Activated naive CD4-positive, alpha-beta T cell treated with anti-CD3 and anti-CD28 coated beads for 36 hours (primary cell): ENCODE measurements at regions not wholly inside any gene's neighbourhood (a gene's known extent, or its start where the extent isn't known, plus 50 kb on each side); places are given as distances from the start of the nearest gene placed in this dataset.

Experiments used
- CTCF ChIA-PET: fragments of 350-600 bp; sonication (Branson Sonifier 250); formaldehyde crosslinking; loops from one replicate; lab custom pipeline; 2021; ENCODE audit warnings: antibody characterized with exemption; lab: Charles Lee
- DNase-seq: peaks from one replicate; pipeline ENCODE4 v3.0.0-alpha.2; 2020
- H3K27ac Mint-ChIP-seq: one replicate; pipeline ENCODE4 v1.8.0; 2021; ENCODE audit warnings: mild to moderate bottlenecking, mixed read lengths
- H3K27me3 Mint-ChIP-seq: one replicate; pipeline ENCODE4 v1.8.0; 2021; ENCODE audit warnings: low read depth, mixed read lengths
- H3K36me3 Mint-ChIP-seq: one replicate; pipeline ENCODE4 v1.8.0; 2021; ENCODE audit warnings: low read depth, mixed read lengths
- H3K4me1 Mint-ChIP-seq: one replicate; pipeline ENCODE4 v1.8.0; 2021; ENCODE audit warnings: low read depth, mixed read lengths
- H3K4me3 Mint-ChIP-seq: one replicate; pipeline ENCODE4 v1.8.0; 2021; ENCODE audit warnings: mild to moderate bottlenecking, moderate library complexity, mixed read lengths
- H3K9me3 Mint-ChIP-seq: one replicate; pipeline ENCODE4 v1.8.0; 2021; ENCODE audit warnings: mixed read lengths
- intact Hi-C: fragments of 100-400 bp; cut with micrococcal nuclease; formaldehyde crosslinking; loops from one replicate; pipeline ENCODE4 v1.15.1; 2023

- Mint-ChIP-seq H3K9me3 (peaks cover 3% of the 10 kb centered on the region), H3K4me3 (no peak overlapping the region), H3K27ac (no peak overlapping the region), H3K4me1 (no peaks in the 10 kb centered on the region), H3K27me3 (no peaks in the 10 kb centered on the region), H3K36me3 (no peaks in the 10 kb centered on the region)
- CTCF ChIA-PET = no interaction called here
- intact Hi-C loops = no loop called here
- DNase-seq = no peak
These were observed 50.2 kb upstream of the MME start for GRCh38 chr3:155029941-155030340.

- Mint-ChIP-seq H3K4me1 (no peaks in the 10 kb centered on the region), H3K4me3 (no peak overlapping the region), H3K9me3 (peaks cover 3% of the 10 kb centered on the region), H3K27ac (no peak overlapping the region), H3K27me3 (no peaks in the 10 kb centered on the region), H3K36me3 (no peaks in the 10 kb centered on the region)
- no peak for DNase-seq
- CTCF ChIA-PET = no interaction called here
- intact Hi-C loops = no loop called here
These were observed 53.0 kb upstream of the MME start for GRCh38 chr3:155026999-155027591.

DNA sequence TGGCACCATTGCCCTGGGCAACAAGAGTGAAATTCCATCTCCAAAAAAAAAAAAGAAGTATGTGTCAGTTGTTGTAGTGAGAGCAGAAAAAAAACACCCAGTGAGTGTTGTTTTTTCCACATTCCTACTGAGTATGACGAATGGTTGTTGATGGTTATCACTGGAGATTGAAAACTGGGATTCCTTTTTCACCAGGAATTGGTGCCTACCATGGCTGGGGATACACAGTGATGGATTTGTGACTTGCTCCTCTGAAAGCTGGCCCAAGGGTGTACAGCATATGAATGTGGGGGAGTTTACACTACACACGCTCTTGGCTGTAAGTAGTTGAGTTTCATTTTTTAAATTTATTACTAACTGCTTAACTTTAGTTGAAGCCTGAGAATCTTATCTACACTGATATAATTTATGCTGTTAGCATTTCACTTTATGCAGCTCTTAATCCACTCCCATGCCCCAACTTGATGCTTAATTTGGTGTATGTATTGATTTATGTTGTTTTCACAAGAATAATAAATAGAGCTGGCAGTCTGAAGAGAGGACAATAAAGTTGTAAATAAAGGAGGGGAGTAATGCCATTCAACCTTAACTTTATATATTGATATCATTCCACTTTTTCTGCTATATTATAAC is 56.0 kb upstream of the MME start:
- no peaks in the 10 kb centered on the region for H3K27me3 Mint-ChIP-seq
- H3K27ac Mint-ChIP-seq = no peak overlapping the region
- no peak for DNase-seq
- H3K9me3 Mint-ChIP-seq = peaks cover 3% of the 10 kb centered on the region
- no peak overlapping the region for H3K4me3 Mint-ChIP-seq
- no peaks in the 10 kb centered on the region for H3K4me1 Mint-ChIP-seq
- intact Hi-C loops = no loop called here
- CTCF ChIA-PET = no interaction called here
- H3K36me3 Mint-ChIP-seq = no peaks in the 10 kb centered on the region

GRCh38 chr3:155022896-155023295 is 57.2 kb upstream of the MME start:
- no peaks in the 10 kb centered on the region for H3K27me3 Mint-ChIP-seq
- intact Hi-C loops = no loop called here
- no peaks in the 10 kb centered on the region for H3K9me3 Mint-ChIP-seq
- H3K4me3 Mint-ChIP-seq = no peak overlapping the region
- H3K27ac Mint-ChIP-seq = no peak overlapping the region
- H3K36me3 Mint-ChIP-seq = no peaks in the 10 kb centered on the region
- DNase-seq = no peak
- no peaks in the 10 kb centered on the region for H3K4me1 Mint-ChIP-seq
- CTCF ChIA-PET = no interaction called here

DNA sequence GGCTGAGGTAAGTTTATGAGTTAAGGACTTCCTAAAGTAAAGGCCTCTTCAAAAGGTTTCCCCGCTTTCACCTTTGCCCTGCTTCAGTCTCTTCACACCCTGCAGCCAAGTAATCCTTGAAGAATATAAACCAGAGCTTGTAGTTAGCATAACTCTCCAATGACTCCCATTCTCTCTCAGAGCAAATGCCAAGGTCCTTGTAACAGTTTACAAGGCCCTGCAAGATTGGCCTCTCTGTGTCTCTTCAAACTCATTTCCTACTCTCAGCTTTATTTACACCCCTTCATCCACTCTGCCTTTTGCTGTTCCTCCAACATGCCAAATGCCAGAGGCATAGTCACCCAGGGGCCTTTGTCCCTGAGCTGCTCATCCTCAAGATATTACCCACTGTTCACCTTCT is 60.5 kb upstream of the MME start:
- Mint-ChIP-seq H3K27ac (no peak overlapping the region), H3K36me3 (no peaks in the 10 kb centered on the region), H3K4me3 (no peak overlapping the region), H3K27me3 (no peaks in the 10 kb centered on the region), H3K9me3 (no peaks in the 10 kb centered on the region), H3K4me1 (no peaks in the 10 kb centered on the region)
- intact Hi-C loops = no loop called here
- no peak for DNase-seq
- CTCF ChIA-PET = no interaction called here

- H3K4me3 Mint-ChIP-seq = no peak overlapping the region
- intact Hi-C loops = no loop called here
- no peaks in the 10 kb centered on the region for H3K9me3 Mint-ChIP-seq
- no peaks in the 10 kb centered on the region for H3K4me1 Mint-ChIP-seq
- no peak for DNase-seq
- no peaks in the 10 kb centered on the region for H3K36me3 Mint-ChIP-seq
- CTCF ChIA-PET = no interaction called here
- H3K27ac Mint-ChIP-seq = no peak overlapping the region
- H3K27me3 Mint-ChIP-seq = no peaks in the 10 kb centered on the region
These were observed 61.3 kb upstream of the MME start for GRCh38 chr3:155018621-155019330.

- H3K27me3 Mint-ChIP-seq = no peaks in the 10 kb centered on the region
- no peak overlapping the region for H3K4me3 Mint-ChIP-seq
- CTCF ChIA-PET = no interaction called here
- H3K36me3 Mint-ChIP-seq = no peaks in the 10 kb centered on the region
- H3K4me1 Mint-ChIP-seq = no peaks in the 10 kb centered on the region
- peaks cover 5% of the 10 kb centered on the region for H3K9me3 Mint-ChIP-seq
- intact Hi-C loops = no loop called here
- no peak for DNase-seq
- H3K27ac Mint-ChIP-seq = no peak overlapping the region
These were observed 64.2 kb upstream of the MME start for GRCh38 chr3:155015776-155016436.

DNA sequence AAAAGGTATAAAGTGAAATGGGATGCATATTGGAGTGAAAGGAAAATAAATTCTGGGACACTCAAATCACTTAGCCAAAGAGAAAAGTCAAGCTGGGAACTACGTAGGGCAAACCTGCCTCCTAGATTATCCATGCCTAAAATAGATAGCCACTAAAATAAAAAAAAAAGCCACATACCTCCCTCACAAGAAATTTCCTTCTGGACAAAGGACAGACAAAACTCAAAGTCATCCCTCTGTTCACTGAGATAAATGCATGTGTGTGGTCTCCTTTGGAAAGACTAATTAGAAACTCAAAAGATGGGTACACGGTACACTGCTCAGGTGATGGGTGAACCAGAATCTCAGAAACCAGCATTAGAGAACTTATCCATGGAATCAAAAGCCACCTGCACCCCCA is 65.2 kb upstream of the MME start:
- Mint-ChIP-seq H3K9me3 (peaks cover 5% of the 10 kb centered on the region), H3K36me3 (no peaks in the 10 kb centered on the region), H3K4me3 (no peak overlapping the region), H3K27ac (no peak overlapping the region), H3K4me1 (no peaks in the 10 kb centered on the region), H3K27me3 (no peaks in the 10 kb centered on the region)
- intact Hi-C loops = no loop called here
- CTCF ChIA-PET = interaction anchor here (0.6 kb wide), 1 partner anchor 568 kb away, joined by 3 read pairs; no protein-coding TSS in a partner anchor
- DNase-seq = no peak

GRCh38 chr3:155013427-155013826 is 66.7 kb upstream of the MME start:
- H3K36me3 Mint-ChIP-seq = no peaks in the 10 kb centered on the region

GRCh38 chr3:155012584-155012983 is 67.5 kb upstream of the MME start:
- H3K4me3 Mint-ChIP-seq = no peak overlapping the region
- DNase-seq = no peak
- CTCF ChIA-PET = no interaction called here
- no peaks in the 10 kb centered on the region for H3K4me1 Mint-ChIP-seq
- no peak overlapping the region for H3K27ac Mint-ChIP-seq
- intact Hi-C loops = no loop called here
- H3K9me3 Mint-ChIP-seq = peaks cover 5% of the 10 kb centered on the region
- no peaks in the 10 kb centered on the region for H3K36me3 Mint-ChIP-seq
- no peaks in the 10 kb centered on the region for H3K27me3 Mint-ChIP-seq

More at GRCh38 chr3:155013427-155013826, 66.7 kb upstream of the MME start:
- Mint-ChIP-seq H3K4me3 (no peak overlapping the region), H3K4me1 (no peaks in the 10 kb centered on the region), H3K27ac (no peak overlapping the region), H3K27me3 (no peaks in the 10 kb centered on the region), H3K9me3 (peaks cover 5% of the 10 kb centered on the region)
- no peak for DNase-seq
- CTCF ChIA-PET = no interaction called here
- intact Hi-C loops = no loop called here

GRCh38 chr3:155010416-155010815 is 69.7 kb upstream of the MME start:
- Mint-ChIP-seq H3K27ac (no peak overlapping the region), H3K9me3 (peaks cover 7% of the 10 kb centered on the region), H3K27me3 (no peaks in the 10 kb centered on the region), H3K36me3 (no peaks in the 10 kb centered on the region), H3K4me3 (no peak overlapping the region), H3K4me1 (no peaks in the 10 kb centered on the region)
- CTCF ChIA-PET = no interaction called here
- intact Hi-C loops = no loop called here
- no peak for DNase-seq

- Mint-ChIP-seq H3K27me3 (no peaks in the 10 kb centered on the region), H3K4me3 (no peak overlapping the region), H3K27ac (no peak overlapping the region), H3K4me1 (no peaks in the 10 kb centered on the region), H3K36me3 (no peaks in the 10 kb centered on the region), H3K9me3 (peaks cover 10% of the 10 kb centered on the region)
- CTCF ChIA-PET = no interaction called here
- intact Hi-C loops = no loop called here
- DNase-seq = no peak
These were observed 70.9 kb upstream of the MME start for GRCh38 chr3:155009217-155009616.
